IMR-90 (cell line): ENCODE measurements at regions not wholly inside any gene's neighbourhood (a gene's known extent, or its start where the extent isn't known, plus 50 kb on each side); places are given as distances from the start of the nearest gene placed in this dataset.

ENCODE experiments used
- ATAC-seq: fragments of 200-7000 bp; cut with Tn5 transposase; 2 replicates; pipeline ENCODE4 v1.9.1; 2020; ENCODE audit warnings: low read depth, mild to moderate bottlenecking, moderate library complexity
- BruUV-seq: library from RNA; stranded (reverse); fragments of 400-500 nt; replicated peaks from 2 replicates; lab custom pipeline; 2021; lab: Mats Ljungman, UMichigan
- CTCF ChIA-PET: fragments of 300-600 bp; formaldehyde crosslinking; extraction: SDS; loops from one replicate; lab custom pipeline; 2021; ENCODE audit warnings: antibody characterized with exemption; lab: Yijun Ruan, JAX
- POLR2A ChIA-PET: fragments of 300-600 bp; sonication (Branson Sonifier 250); formaldehyde crosslinking; loops from one replicate; lab custom pipeline; 2022; ENCODE audit warnings: antibody characterized with exemption; ENCODE audit not compliant: unreplicated experiment; lab: Charles Lee
- DNase-seq: peaks from one replicate; pipeline ENCODE4 v3.0.0; 2013
- H2AFZ ChIP-seq: replicated peaks from 2 replicates; pipeline ENCODE3; 2013; ENCODE audit warnings: low read length, mild to moderate bottlenecking; ENCODE audit not compliant: poor library complexity
- H2AK5ac ChIP-seq: 2 replicates; pipeline ENCODE4 v1.6.1; 2013; ENCODE audit warnings: low read depth, low read length, inconsistent platforms
- H2AK9ac ChIP-seq: replicated peaks from 2 replicates; pipeline ENCODE3; 2013; ENCODE audit warnings: mild to moderate bottlenecking, low read depth, low read length, moderate library complexity; ENCODE audit not compliant: poor library complexity
- H2BK120ac ChIP-seq: 2 replicates; pipeline ENCODE4 v1.6.1; 2013; ENCODE audit warnings: low read depth, low read length, inconsistent platforms
- H2BK15ac ChIP-seq: 3 replicates; pipeline ENCODE4 v1.6.1; 2013; ENCODE audit warnings: low read depth, low read length, inconsistent platforms
- H2BK20ac ChIP-seq: 2 replicates; pipeline ENCODE4 v1.6.1; 2013; ENCODE audit warnings: low read depth, mild to moderate bottlenecking, inconsistent platforms, low read length, moderate library complexity
- H2BK5ac ChIP-seq: 2 replicates; pipeline ENCODE4 v1.6.1; 2013; ENCODE audit warnings: mild to moderate bottlenecking, low read depth, low read length, inconsistent platforms; ENCODE audit not compliant: poor library complexity, severe bottlenecking
- H3K14ac ChIP-seq: replicated peaks from 2 replicates; pipeline ENCODE4 v1.6.1; 2013; ENCODE audit warnings: low read depth, low read length, inconsistent platforms
- H3K18ac ChIP-seq: 2 replicates; pipeline ENCODE4 v1.6.1; 2013; ENCODE audit warnings: low read depth, low read length, control low read depth
- H3K23ac ChIP-seq: 2 replicates; pipeline ENCODE4 v1.6.1; 2013; ENCODE audit warnings: low read depth, low read length, inconsistent platforms
- H3K27ac ChIP-seq: 2 replicates; pipeline ENCODE4 v1.5.1; 2013; ENCODE audit warnings: mild to moderate bottlenecking, control low read depth, low read length; ENCODE audit not compliant: insufficient read depth
- H3K27me3 ChIP-seq: 2 replicates; pipeline ENCODE4 v1.6.1; 2013; ENCODE audit warnings: low read length; ENCODE audit not compliant: control insufficient read depth, insufficient read depth
- H3K36me3 ChIP-seq: 2 replicates; pipeline ENCODE4 v1.6.1; 2013; ENCODE audit warnings: low read length, mixed read lengths; ENCODE audit not compliant: control insufficient read depth, insufficient read depth
- H3K4ac ChIP-seq: 2 replicates; pipeline ENCODE4 v1.6.1; 2013; ENCODE audit warnings: low read depth, low read length, inconsistent platforms
- H3K4me1 ChIP-seq: 2 replicates; pipeline ENCODE4 v1.6.1; 2013; ENCODE audit warnings: low read length, mixed read lengths; ENCODE audit not compliant: control insufficient read depth, insufficient read depth
- H3K4me2 ChIP-seq: 2 replicates; pipeline ENCODE4 v1.6.1; 2013; ENCODE audit warnings: low read depth, mild to moderate bottlenecking, control low read depth, low read length, moderate library complexity
- H3K4me3 ChIP-seq: 2 replicates; pipeline ENCODE4 v1.5.1; 2013; ENCODE audit warnings: low read depth, mild to moderate bottlenecking, control low read depth, low read length, moderate library complexity; ENCODE audit not compliant: insufficient read depth
- H3K56ac ChIP-seq: 2 replicates; pipeline ENCODE4 v1.6.1; 2013; ENCODE audit warnings: low read length, inconsistent platforms; ENCODE audit not compliant: insufficient read depth; ENCODE audit errors: extremely low read depth
- H3K79me1 ChIP-seq, 2 experiments: 2 replicates each; pipeline ENCODE4 v1.6.1; 2013; ENCODE audit warnings: low read length in 2 of 2, inconsistent platforms in 1 of 2, low read depth in 1 of 2
- H3K9ac ChIP-seq: 2 replicates; pipeline ENCODE4 v1.6.1; 2013; ENCODE audit warnings: low read depth, low read length, control low read depth
- H3K9me1 ChIP-seq: 2 replicates; pipeline ENCODE4 v1.6.1; 2013; ENCODE audit warnings: low read length, inconsistent platforms; ENCODE audit not compliant: insufficient read depth
- H3K9me3 ChIP-seq: 2 replicates; pipeline ENCODE4 v1.6.1; 2013; ENCODE audit warnings: low read length; ENCODE audit not compliant: control insufficient read depth, insufficient read depth
- H4K20me1 ChIP-seq: 2 replicates; pipeline ENCODE4 v1.6.1; 2013; ENCODE audit warnings: low read length, inconsistent platforms; ENCODE audit not compliant: insufficient read depth
- H4K5ac ChIP-seq: 2 replicates; pipeline ENCODE4 v1.6.1; 2013; ENCODE audit warnings: mild to moderate bottlenecking, low read depth, low read length, control low read depth
- H4K8ac ChIP-seq, 2 experiments: 2 replicates each; pipeline ENCODE4 v1.6.1; 2013; ENCODE audit warnings: low read depth in 2 of 2, low read length in 2 of 2, control low read depth in 1 of 2, inconsistent platforms in 1 of 2
- H4K91ac ChIP-seq: 2 replicates; pipeline ENCODE4 v1.6.1; 2013; ENCODE audit warnings: low read depth, low read length, inconsistent platforms; ENCODE audit not compliant: insufficient read depth
- BHLHE40 ChIP-seq: fragments of 150-350 bp; IDR thresholded peaks from 2 replicates; pipeline ENCODE4 v1.6.1; 2016; ENCODE audit warnings: mild to moderate bottlenecking, low read depth, low read length
- CEBPB ChIP-seq: IDR thresholded peaks from 2 replicates; pipeline ENCODE4 v1.6.1; 2012; ENCODE audit warnings: low read depth, low read length, improper control_type of control experiment
- CHD1 ChIP-seq: IDR thresholded peaks from 2 replicates; pipeline ENCODE4 v1.6.1; 2012; ENCODE audit warnings: low read depth, low read length, improper control_type of control experiment
- CTCF ChIP-seq: conservative IDR thresholded peaks from 2 replicates; pipeline ENCODE4 v1.5.1; 2012; ENCODE audit warnings: mild to moderate bottlenecking, low read depth, low read length, improper control_type of control experiment
- ELK1 ChIP-seq: fragments of 150-350 bp; IDR thresholded peaks from 2 replicates; pipeline ENCODE4 v1.6.1; 2016; ENCODE audit warnings: low read depth, mild to moderate bottlenecking, low read length, moderate library complexity, borderline replicate concordance
- FOS ChIP-seq: fragments of 150-350 bp; IDR thresholded peaks from 2 replicates; pipeline ENCODE4 v1.6.1; 2016; ENCODE audit warnings: low read depth, low read length
- MAFK ChIP-seq: IDR thresholded peaks from 2 replicates; pipeline ENCODE4 v1.6.1; 2012; ENCODE audit warnings: low read depth, low read length, improper control_type of control experiment
- MAZ ChIP-seq: IDR thresholded peaks from 2 replicates; pipeline ENCODE4 v1.6.1; 2012; ENCODE audit warnings: low read depth, mild to moderate bottlenecking, low read length, improper control_type of control experiment, moderate library complexity, borderline replicate concordance
- MXI1 ChIP-seq: IDR thresholded peaks from 2 replicates; pipeline ENCODE4 v1.6.1; 2012; ENCODE audit warnings: low read depth, mild to moderate bottlenecking, low read length, moderate library complexity, borderline replicate concordance
- NFE2L2 ChIP-seq: fragments of 150-350 bp; IDR thresholded peaks from 2 replicates; pipeline ENCODE4 v1.6.1; 2016; ENCODE audit warnings: low read depth, mild to moderate bottlenecking, low read length
- POLR2A ChIP-seq: IDR thresholded peaks from 2 replicates; pipeline ENCODE4 v1.6.1; 2012; ENCODE audit warnings: mild to moderate bottlenecking, low read depth, low read length
- RAD21 ChIP-seq: IDR thresholded peaks from 2 replicates; pipeline ENCODE4 v1.6.1; 2012; ENCODE audit warnings: low read length, improper control_type of control experiment
- RCOR1 ChIP-seq: IDR thresholded peaks from 2 replicates; pipeline ENCODE4 v1.6.1; 2012; ENCODE audit warnings: mild to moderate bottlenecking, low read length, improper control_type of control experiment; ENCODE audit not compliant: insufficient replicate concordance
- RFX5 ChIP-seq: IDR thresholded peaks from 2 replicates; pipeline ENCODE4 v1.8.0; 2012; ENCODE audit warnings: low read depth, mild to moderate bottlenecking, low read length, moderate library complexity
- SMC3 ChIP-seq: fragments of 150-350 bp; IDR thresholded peaks from 2 replicates; pipeline ENCODE4 v1.6.1; 2016; ENCODE audit warnings: low read depth, mild to moderate bottlenecking, antibody characterized with exemption, low read length, moderate library complexity
- USF2 ChIP-seq: fragments of 150-350 bp; IDR thresholded peaks from 2 replicates; pipeline ENCODE4 v1.6.1; 2017; ENCODE audit warnings: mild to moderate bottlenecking, antibody characterized with exemption, low read length, low read depth
- WGBS, 2 experiments: methylation state at CpG; one replicate each; pipeline versions ENCODE4 v1.1.5 to v1.1.7; 2013; ENCODE audit warnings: missing lambda C conversion rate in 2 of 2; ENCODE audit not compliant: insufficient read length in 1 of 2; ENCODE audit errors: extremely low coverage in 2 of 2; 5-methylcytosine and 5-hydroxymethylcytosine counted together
- dilution Hi-C: fragments of 300-500 bp; cut with HindIII; formaldehyde crosslinking; loops from one replicate; pipeline ENCODE4 v1.14.3; 2018; ENCODE audit warnings: low sequenced_read_pairs; ENCODE audit not compliant: unreplicated experiment
- in situ Hi-C: fragments of 300-500 bp; cut with MboI; formaldehyde crosslinking; loops from 3 replicates; pipeline ENCODE4 v1.14.3; 2019; ENCODE audit warnings: low sequenced_read_pairs, inconsistent platforms, mixed read lengths
- intact Hi-C: fragments of 100-400 bp; cut with micrococcal nuclease; formaldehyde crosslinking; loops from 2 replicates; pipeline ENCODE4 v1.10.0; 2022

- intact Hi-C loops (no loop called here), in situ Hi-C loops (no loop called here), dilution Hi-C loops (no loop called here)
- no TSS peak for BruUV-seq
- no peak overlapping the region for H2AK5ac ChIP-seq
- H3K4me3 ChIP-seq = no peak overlapping the region
- H3K9me3 ChIP-seq = no peaks in the 10 kb centered on the region
- WGBS, 2 experiments = no CpG with 5 or more reads among the region's 1 CpG
- H3K27ac ChIP-seq = no peak overlapping the region
- no peak overlapping the region for H3K4me2 ChIP-seq
- H3K14ac ChIP-seq = no peak overlapping the region
- TF ChIP-seq FOS = no peak
- TF ChIP-seq POLR2A = no peak
- TF ChIP-seq ELK1 = no peak
- TF ChIP-seq CTCF = no peak
- no peak for TF ChIP-seq RAD21
- no peak for TF ChIP-seq SMC3
- no peak for TF ChIP-seq MXI1
- TF ChIP-seq MAZ = no peak
- TF ChIP-seq NFE2L2 = no peak
- no peak for TF ChIP-seq USF2
- TF ChIP-seq MAFK = no peak
- no peak for TF ChIP-seq CEBPB
- no peak for TF ChIP-seq CHD1
- no peak for TF ChIP-seq BHLHE40
- TF ChIP-seq RCOR1 = no peak
- TF ChIP-seq RFX5 = no peak
- no peak overlapping the region for H3K4ac ChIP-seq
- no peaks in the 10 kb centered on the region for H3K79me1 ChIP-seq
- no peak overlapping the region for H4K91ac ChIP-seq
- no peak overlapping the region for H2BK120ac ChIP-seq
- H3K4me1 ChIP-seq = peaks cover 5% of the 10 kb centered on the region
- no peak overlapping the region for H2BK15ac ChIP-seq
- ATAC-seq = no peak
- H3K23ac ChIP-seq = no peak overlapping the region
- H2AK9ac ChIP-seq = no peak overlapping the region
- peaks cover 11% of the 10 kb centered on the region; the same call in 1 of the 2 replicates for H3K9me1 ChIP-seq
- H2BK20ac ChIP-seq = no peak overlapping the region
- H3K56ac ChIP-seq = no peak overlapping the region
- no peak overlapping the region for H3K9ac ChIP-seq
- no peaks in the 10 kb centered on the region for H3K36me3 ChIP-seq
- H4K20me1 ChIP-seq = no peaks in the 10 kb centered on the region
- no peak overlapping the region for H2BK5ac ChIP-seq
- no peaks in the 10 kb centered on the region for H3K27me3 ChIP-seq
- no peak overlapping the region for H4K5ac ChIP-seq
- H3K18ac ChIP-seq = no peak overlapping the region
- ChIA-PET CTCF (no interaction called here), POLR2A (no interaction called here)
- no peak overlapping the region for H4K8ac ChIP-seq
- DNase-seq = no peak
- no peak overlapping the region for H2AFZ ChIP-seq
Observed at GRCh38 chr12:42683266-42683665, 93.7 kb upstream of the PRICKLE1 start.
